PFSK-1 (cell line): ENCODE measurements at regions not wholly inside any gene's neighbourhood (a gene's known extent, or its start where the extent isn't known, plus 50 kb on each side); places are given as distances from the start of the nearest gene placed in this dataset.

Experiments
- POLR2AphosphoS5 ChIP-seq: IDR thresholded peaks from 2 replicates; pipeline ENCODE4 v1.6.1; 2012; ENCODE audit warnings: low read depth, mild to moderate bottlenecking, control low read depth, low read length, moderate library complexity
- SIN3A ChIP-seq: IDR thresholded peaks from 2 replicates; pipeline ENCODE4 v1.6.1; 2012; ENCODE audit warnings: mild to moderate bottlenecking, low read length, moderate library complexity, borderline replicate concordance; ENCODE audit not compliant: insufficient read depth
- TAF1 ChIP-seq: IDR thresholded peaks from 2 replicates; pipeline ENCODE4 v1.6.1; 2012; ENCODE audit warnings: low read length, control low read depth, borderline replicate concordance; ENCODE audit not compliant: insufficient read depth

- TF ChIP-seq SIN3A (no peak), TAF1 (no peak), POLR2AphosphoS5 (no peak)
Observed at GRCh38 chr4:34791209-34791608, 1453.1 kb downstream of the ARAP2 start.
